ENCODE measurements at regions not wholly inside any gene's neighbourhood (a gene's known extent, or its start where the extent isn't known, plus 50 kb on each side); places are given as distances from the start of the nearest gene placed in this dataset.
"Not testable (repeated sequence)": the region's sequence is repeated elsewhere in the genome, so short reads cannot be mapped to it uniquely, and the experiment has no call there.

DNA sequence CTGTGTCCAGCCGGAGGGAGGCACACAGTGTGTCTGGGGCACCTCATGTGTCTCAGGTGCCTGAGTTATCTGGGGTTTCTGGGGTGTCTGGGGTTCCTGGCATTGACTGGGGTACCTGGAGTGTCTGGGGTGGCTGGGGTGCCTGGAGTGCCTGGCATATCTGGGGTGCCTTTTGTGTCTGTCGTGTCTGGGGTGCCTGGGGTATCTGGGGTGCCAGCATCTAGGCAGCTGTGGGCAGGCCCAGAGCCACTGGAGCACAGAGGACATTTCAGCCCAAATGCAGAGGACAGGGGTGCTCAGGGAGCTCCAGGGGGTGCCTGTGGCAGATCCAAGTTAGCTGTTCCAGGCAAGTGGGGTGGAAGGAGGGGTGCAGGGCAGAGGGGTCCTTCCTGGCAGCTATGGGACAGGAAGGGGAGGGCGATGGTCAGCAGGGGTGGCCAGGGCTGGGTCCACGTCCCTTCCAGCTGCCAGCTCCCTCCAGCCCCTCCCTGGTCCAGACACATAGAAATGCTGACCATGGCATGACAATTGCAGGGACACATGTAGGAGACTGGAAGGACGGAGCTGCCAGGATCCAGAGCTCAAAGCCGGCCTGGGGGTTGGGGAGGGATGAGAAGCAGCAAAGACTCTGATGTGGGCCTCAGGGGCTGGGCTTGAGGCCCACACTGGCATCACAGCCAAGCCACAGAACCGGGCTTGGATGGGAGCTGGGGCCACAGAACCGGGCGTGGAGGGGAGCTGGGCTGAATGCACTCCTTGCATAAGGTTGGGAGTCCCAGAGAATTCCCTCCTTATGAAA is 133.0 kb downstream of the BRD1 start:
- no peak for DNase-seq

GRCh38 chr22:49693848-49694247 is 133.8 kb downstream of the BRD1 start:
- no peak for DNase-seq

GRCh38 chr22:49693416-49693815 is 134.3 kb downstream of the BRD1 start:
- DNase-seq, result no peak

DNA sequence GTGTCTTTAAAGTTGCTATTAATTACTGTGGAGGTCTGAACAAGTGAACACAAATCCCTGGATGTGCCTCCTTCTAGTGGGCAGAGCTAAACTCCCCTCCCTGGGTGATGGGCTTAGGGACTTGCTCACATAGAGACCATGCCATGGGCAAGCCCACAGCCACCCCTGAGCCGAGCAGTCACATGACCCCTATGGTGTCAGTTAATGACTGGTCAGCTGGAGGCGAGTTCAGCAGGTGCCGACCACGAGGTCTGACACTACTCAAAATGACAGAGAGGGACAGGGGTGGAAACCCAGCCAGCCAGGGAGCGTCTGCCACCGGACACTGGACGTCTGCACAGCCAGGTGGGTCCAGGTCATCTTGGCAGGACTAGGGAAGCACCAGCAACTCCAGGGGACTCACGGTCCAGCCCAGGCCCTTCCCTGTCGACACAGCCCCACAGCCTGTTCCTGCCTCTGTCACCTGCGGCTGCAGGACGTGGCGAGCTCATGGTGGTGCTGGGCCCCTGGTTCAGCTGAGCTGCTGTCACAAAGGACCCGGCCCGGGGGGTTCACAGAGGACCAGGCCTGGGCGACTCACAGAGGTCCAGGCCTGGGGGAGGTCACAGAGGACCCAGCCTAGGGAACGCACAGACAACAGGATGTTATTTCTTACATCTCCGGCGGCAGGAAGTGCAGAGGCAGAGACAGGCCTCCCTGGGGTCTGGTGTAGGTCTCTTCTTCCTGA is 135.0 kb downstream of the BRD1 start:
- no peak for DNase-seq

DNA sequence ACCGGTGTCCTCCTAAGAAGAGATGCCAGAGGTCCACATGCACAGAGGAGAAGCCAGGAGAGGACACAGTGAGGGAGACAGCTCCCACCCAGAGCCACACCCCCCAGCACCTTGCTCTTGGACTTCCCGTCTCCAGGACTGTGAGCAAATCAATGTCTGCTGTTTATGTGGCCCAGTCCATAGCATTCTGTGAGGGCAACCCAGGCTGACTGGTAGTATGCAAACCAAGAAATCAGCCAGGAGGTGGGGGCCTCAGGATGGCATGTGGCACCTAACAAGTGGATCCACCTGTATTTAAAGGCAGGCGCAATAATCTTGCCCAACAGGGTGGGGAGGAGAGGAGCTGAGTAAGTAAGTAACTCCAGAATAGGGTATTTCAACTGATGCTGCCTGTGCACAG is 136.4 kb downstream of the BRD1 start:
- DNase-seq, result no peak

DNA sequence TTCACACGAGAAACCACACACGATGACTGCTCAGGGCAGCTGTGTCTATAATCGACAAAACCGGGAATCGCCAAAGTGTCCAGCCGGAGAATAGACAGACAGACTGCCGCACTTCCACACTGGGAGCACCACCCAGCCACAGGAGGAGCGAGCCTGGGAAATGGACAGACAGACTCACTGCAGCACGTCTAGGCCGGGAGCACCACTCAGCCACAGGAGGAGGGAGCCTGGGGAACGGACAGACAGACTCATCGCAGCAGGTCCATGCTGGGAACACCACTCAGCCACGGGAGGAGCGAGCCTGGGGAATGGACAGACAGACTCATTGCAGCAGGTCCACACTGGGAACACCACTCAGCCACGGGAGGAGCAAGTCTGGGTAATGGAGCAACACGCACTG is 137.2 kb downstream of the BRD1 start:
- no peak for DNase-seq

GRCh38 chr22:49689858-49690257 is 137.8 kb downstream of the BRD1 start:
- no peak for DNase-seq

- no peak for DNase-seq
Measured at GRCh38 chr22:49689255-49689770, 138.4 kb downstream of the BRD1 start.

DNA sequence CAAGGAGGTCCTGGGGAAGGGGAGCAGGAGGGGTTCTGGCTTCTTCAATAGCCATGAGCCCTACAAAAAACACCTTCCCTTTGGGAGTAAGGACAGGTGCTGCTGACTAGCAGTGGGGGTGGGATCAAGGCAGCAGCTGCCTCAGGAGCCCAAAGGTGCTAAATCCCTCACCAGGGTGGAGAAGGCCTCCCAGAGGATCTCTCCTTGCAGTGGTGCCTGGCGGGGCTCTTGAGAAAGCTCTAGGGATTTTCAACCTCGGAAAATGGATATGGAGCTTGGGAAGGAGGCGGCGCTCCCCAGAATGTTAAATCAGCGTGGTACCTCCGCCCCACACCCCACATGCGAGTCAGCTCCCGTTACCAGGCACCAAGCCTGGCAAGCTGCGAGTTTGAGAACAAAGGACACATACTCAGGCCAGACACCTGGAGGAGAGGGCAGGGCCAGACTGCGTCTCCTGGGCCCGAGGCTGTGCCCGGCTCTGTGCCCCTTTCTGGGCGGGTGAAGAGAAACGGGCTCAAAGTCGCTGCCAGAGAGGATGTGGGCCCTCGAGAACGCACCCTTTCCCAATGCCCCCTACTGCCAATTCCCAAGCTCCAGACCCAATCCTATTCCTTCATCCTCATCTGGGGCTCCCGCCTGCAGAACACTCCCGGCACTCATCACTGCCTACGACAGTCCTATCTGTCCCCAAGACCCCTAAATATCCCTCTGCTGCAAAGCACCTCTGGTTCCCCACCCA is 139.0 kb downstream of the BRD1 start:
- DNase-seq, result no peak

DNA sequence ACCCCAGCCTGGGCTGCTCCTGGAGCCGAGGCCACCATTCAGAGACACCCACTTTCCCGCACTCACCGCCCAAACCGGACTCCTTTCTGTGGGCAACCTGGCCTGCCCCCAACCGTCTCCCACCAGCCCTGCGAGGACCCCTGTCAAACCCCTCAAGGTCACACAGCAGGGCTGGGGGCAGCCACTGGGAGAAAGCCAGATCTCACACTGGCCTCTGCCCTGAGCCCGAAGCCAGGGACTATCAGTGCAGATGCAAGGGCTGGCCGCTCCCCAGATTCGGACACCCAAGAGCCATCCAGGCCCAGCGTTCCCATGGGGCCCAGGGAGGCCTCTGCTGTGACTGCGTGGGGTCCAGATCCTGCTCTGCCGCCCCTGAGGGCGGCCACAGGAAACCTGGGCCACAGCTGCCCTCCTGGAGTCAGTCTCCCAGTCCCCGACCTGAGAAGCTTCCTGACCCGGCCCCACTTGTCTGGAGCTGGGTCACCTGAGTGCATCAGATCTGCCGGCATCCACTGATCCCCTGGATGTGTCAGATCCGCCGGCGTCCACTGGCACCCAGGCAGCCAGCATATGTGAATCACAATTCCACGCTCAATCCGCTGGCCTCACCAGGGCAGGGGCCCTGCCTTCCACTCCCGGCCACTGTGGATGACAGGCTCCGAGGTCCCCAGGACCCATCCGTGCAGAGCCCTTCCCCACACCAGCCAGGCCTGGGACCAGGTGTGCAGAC is 139.7 kb downstream of the BRD1 start:
- no peak for DNase-seq

DNA sequence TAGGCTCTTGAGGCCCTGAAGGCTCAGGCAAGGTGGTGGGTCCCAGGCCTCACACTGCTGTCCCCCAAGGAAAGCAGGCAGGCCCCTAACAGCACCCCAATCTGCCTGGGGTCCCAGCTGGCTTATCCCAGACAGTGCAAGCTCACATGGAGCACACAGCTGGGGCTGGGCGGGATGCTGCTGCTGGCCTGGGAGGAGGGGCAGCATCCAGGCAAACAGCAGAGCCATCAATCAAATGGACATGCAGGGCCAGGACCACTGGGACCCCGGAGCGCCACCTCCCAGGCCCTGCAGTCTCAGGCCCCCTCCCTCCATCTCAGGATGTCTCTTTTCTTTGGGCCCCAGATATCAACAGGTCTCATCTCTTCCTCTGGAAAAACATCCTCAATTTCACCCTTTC is 140.3 kb downstream of the BRD1 start:
- DNase-seq, result no peak

- DNase-seq, result no peak
Measured at GRCh38 chr22:49686495-49687219, 141.0 kb downstream of the BRD1 start.

DNA sequence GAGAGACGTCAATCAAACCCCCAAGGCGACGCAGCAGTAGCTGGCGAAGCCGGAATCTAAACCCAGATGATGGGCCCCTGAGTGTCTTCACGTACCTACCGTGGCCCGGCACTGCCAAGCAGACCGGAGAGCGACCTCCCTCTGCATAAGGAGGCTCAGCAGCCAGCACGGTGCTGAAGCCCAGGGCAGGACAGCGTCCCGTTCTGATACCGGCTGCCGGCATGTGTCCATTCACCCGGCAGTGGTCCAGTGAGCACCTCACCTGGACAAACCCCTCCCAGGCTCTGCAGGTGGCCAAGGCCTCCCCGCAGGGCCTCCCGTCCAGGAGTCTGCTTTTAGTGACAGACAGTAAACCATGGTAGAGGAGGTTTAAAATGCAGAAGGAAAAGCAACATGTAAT is 142.0 kb downstream of the BRD1 start:
- DNase-seq, result no peak

- DNase-seq, result no peak
Measured at GRCh38 chr22:49685116-49685515, 142.6 kb downstream of the BRD1 start.

- no peak for DNase-seq
Measured at GRCh38 chr22:49683032-49683431, 144.6 kb downstream of the BRD1 start.

- DNase-seq, result not testable (repeated sequence)
Measured at GRCh38 chr22:49680819-49681218, 146.9 kb downstream of the BRD1 start.

DNA sequence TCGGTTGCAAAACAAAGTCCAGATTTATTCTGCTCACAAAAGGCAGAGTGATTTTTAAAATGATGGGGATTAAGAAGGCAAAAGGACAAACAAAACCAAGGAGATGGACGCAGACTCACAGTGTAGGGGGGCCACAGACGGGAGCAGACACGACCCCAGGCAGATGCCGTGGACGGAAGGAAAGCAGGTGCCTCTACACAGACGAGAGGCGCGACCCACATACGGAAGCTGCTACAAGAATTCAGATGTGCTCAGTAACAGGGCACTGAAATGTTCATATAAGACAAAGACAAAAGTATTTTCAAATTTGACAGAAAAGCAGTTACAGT is 148.9 kb downstream of the BRD1 start:
- DNase-seq, result no peak

DNA sequence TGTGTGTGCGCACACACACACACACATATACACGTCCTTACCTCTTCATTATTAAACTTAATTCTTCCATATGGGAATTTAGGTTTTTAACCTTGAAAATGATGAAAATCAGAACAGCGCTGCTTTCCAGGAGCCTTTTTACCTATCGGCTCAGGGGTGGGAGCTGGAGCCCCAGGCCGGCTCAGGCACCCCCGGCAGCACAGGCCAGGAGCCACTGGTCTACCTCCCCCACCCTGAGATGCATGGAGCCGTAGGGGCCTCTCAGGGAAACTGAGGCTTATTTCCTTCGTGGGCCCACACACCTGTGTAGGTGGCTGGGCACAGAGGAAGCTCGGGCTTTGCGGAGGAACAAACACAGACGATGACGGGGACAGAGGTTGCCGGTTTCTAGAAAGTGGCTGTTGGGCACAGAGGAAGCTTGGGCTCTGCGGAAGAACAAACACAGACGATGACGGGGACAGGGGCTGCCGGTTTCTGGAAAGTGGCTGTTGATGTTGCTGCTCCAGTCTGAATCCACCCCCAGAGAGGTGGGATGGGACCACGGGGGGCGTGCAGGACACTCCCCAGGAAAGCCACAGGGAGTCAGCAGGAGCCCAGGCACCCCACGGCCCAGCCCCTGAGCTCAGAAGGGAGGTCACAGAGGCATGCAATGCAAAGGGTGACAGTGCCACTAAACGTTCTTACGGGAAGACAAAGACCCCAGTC is 149.4 kb downstream of the BRD1 start:
- no peak for DNase-seq

- DNase-seq, result no peak
Measured at GRCh38 chr22:49677495-49677889, 150.2 kb downstream of the BRD1 start.

- DNase-seq, result no peak
Measured at GRCh38 chr22:49676783-49677494, 150.7 kb downstream of the BRD1 start.

GRCh38 chr22:49676230-49676629 is 151.4 kb downstream of the BRD1 start:
- no peak for DNase-seq
